ENCODE measurements at regions not wholly inside any gene's neighbourhood (a gene's known extent, or its start where the extent isn't known, plus 50 kb on each side); places are given as distances from the start of the nearest gene placed in this dataset.

GRCh38 chr3:88984256-88984655, 123.2 kb upstream of the EPHA3 start:
- TF ChIP-seq REST (IDR thresholded peaks at IDR 0.05; ENCODE audit: insufficient replicate concordance, low read depth), result no peak
- TF ChIP-seq POLR2AphosphoS5 (IDR thresholded peaks at IDR 0.05; ENCODE audit: low read depth), result no peak
- TF ChIP-seq CTCF (IDR thresholded peaks at IDR 0.05; ENCODE audit: insufficient read depth, low read length), result no peak
